DMS153 treated with DMSO at 0.1 percent for 48 hours (cell line): ENCODE measurements at regions not wholly inside any gene's neighbourhood (a gene's known extent, or its start where the extent isn't known, plus 50 kb on each side); places are given as distances from the start of the nearest gene placed in this dataset.
A peak's percentile ranks its signal among the peaks of the same experiment; 100 is the strongest.
"Not testable (repeated sequence)": the region's sequence is repeated elsewhere in the genome, so short reads cannot be mapped to it uniquely, and the experiment has no call there.

Source experiments
- DNase-seq: peaks from one replicate; lab custom pipeline; 2025; ENCODE audit not compliant: unreplicated experiment; lab: John Stamatoyannopoulos, UW

DNA sequence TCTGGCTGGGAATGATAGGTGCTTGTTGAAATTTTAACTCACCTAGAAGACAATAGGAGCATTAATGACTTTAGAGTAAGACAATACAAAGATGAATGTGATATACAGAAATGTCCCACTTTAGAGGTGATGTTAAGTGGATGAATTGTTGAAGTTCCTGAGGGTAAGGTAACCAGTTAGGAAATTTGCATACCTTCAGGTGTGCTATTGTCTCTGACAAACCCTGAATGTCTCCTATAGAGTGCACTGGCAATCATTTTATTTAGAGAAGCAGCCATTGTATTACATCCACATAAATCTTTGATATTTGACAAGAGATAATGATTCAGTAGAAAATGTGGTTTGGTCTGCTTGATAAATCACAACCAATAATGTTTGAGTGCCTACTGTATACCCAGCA is 228.5 kb downstream of the RNF144A start:
- DNase-seq = no peak

DNA sequence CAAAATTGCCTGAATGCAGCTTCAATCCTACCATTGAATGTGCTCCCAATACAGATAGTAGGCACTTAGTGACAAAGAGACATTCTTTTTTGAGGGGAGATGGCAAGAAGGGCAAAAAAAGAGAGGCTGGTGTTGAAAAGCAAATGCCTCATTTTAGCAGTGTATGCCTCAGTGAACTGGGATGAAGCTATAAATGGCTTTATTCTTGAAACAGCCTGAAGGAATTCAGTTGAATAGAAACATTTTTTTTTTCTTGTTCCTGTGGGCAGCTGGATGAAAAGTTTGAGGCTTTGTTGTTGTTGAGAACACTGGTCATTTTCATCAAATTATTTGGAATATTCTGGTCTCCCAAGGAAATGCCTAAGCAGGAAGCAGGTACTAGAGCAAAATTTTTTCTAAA is 228.9 kb downstream of the RNF144A start:
- no peak for DNase-seq

DNA sequence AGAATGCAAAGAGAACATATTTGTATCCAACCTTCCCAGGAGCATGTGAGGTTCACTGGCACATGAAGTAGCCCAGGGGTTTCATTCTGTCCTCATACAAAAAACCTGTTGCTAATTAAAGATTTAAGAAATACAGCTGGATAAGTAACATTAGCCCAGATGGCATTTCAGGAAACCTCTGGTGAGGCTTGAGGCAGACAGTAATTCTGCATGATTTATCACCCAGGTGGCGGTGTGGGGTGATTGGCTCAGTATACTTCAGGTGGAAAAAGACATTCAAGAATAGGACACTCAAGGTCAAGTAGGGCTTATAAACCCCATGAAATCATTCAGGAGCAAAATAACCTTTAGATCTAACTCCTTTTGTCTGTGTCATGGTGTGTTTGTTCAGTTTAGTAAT is 237.4 kb downstream of the RNF144A start:
- DNase-seq = no peak

DNA sequence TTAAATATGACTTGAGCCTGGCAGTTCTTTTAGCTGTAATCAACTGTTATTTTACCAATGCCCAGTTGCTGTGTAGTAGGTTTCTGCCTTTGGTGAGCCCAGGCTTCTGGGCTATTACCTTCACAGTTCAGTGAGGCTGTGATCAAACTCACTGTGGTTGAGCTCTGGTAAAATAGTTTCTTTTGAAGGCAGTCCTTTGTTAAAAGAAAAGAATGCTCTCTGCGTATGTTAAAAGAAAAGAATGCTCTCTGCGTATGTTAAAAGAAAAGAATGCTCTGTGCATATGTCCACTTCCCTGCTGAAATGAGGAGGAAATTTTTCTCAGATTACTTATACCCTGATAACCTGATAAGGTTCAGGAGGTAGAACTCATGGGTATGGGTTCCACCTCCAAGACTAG is 244.3 kb downstream of the RNF144A start:
- no peak for DNase-seq

DNA sequence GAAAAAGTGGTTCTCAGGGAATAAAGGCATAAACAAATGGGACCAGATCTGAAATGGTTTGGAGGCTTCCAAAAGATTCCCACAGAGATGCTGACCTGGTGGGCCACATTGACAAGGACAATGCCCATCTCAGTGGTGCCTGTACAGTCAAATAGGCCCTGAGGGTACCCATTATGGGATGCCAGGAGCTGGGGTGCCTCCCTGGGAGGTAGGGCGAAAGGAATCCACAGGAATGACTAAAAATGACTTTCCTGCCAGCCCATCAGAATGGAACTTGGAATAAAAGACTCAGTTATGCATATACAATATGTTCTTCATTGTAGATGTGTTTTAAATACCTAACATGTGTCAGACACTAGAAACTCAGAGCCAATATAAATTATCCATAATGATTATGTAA is 248.5 kb downstream of the RNF144A start:
- no peak for DNase-seq

DNA sequence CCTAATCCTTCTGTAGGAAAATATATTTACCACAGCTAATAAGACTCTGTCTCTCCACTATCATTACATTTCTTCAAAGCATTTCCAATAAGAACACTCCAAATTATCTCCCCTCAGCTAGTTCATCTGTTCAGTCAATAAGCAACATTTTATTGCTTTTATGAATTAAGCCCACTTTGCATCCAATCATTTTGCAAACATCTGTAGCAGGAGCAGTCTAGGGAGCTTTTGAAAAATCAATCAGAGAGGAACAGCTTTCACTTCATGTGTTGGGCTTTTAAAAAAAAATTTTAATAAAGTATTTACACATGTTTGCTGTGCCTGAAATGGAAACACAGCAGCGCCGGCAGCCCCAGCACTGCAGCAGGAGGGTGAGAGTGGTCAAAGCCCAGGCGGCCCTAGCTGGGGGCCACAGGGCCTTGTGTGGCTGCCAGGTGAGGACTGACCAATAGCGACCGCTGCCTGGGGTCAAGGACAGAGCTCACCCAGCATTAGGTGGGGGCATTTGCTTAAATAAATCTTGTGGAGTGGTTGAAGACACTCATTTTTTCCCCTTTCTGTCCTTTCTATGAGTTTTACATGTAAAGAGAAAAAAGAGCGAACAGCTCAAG is 250.7 kb downstream of the RNF144A start:
- no peak for DNase-seq

DNA sequence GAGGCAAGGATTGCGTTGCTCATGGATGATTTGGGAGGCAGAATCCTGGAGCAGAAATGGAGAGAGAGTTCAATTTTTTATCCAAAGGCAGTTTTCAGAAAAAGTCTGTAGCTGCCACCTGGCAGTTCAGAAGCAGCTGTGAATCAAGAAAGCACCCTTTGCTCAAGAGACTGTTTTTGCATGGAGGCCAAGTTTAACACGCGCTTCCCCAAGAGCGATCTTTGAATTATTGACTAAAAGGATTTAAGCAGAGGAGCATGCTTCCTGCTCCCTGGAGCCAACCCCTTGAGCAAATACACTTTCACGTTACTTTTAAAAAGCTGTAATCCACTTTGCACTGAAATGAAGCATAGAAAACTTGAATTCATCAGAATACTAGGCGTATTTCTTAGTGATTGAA is 252.4 kb downstream of the RNF144A start:
- DNase-seq = no peak

DNA sequence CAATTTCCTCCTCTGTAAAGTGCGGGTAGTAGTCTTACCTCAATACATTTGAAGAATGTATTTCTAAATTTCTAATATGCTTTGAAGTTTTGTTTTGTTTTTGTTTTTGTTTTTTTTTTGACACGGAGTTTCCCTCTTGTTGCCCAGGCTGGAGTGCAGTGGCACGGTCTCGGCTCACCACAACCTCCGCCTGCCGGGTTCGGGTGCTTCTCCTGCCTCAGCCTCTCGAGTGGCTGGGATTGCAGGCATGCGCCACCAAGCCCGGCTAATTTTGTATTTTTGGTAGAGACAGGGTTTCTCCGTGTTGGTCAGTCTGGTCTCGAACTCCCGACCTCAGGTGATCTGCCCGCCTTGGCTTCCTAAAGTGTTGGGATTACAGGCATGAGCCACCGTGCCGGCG is 261.8 kb downstream of the RNF144A start:
- DNase-seq = not testable (repeated sequence)

DNA sequence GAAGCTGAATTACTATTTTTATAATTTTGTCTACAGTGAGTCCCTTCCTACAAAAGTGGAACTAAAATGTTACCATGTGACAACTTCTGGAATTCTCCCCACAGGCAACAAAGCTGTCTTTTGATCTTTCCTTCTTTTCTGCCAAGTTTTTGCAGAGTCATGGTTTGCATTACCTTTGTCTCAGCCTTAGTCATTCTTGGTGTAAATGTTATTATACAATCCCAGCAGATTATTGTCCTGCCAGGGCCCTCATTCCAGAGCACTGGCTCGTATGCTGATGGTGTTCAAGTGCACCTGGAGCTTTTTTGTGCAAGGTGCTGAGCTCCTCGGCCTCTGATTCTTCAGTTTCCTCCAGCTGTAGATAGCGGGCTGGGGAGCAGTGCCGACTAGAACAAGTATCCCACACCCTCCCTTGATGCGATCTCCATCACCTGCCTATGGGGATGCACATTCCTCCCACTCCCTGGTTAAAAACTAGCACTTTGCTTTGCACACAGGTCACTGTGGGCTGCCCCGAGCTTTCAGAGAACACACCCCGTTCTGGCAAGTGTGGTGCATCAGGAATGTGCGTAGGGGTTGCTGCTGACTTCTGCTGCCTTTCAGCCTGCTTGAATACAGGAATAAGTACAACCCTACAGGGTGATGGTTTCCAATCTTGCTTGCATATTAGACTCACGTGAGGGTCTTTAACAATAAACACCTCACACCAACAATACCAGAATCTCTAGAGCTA is 263.6 kb downstream of the RNF144A start:
- no peak for DNase-seq

DNA sequence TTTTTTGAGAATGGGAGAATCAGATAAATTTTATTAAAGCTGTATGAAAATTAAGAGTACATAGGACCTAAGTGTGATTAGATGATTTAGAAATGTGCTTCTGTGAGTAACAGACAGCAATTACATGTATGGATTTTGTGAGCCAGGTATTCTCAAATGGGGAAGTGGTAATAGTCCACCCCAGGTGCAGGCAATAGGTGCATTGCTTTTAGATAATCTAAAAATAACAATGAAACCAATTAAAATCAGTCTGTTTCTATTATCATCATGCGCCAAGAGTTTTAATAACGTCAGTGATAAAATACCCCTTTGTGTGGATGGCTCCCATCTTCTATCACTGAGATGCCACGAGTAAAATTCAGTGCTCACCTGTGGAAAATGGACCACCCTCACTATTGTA is 265.3 kb downstream of the RNF144A start:
- no peak for DNase-seq

DNA sequence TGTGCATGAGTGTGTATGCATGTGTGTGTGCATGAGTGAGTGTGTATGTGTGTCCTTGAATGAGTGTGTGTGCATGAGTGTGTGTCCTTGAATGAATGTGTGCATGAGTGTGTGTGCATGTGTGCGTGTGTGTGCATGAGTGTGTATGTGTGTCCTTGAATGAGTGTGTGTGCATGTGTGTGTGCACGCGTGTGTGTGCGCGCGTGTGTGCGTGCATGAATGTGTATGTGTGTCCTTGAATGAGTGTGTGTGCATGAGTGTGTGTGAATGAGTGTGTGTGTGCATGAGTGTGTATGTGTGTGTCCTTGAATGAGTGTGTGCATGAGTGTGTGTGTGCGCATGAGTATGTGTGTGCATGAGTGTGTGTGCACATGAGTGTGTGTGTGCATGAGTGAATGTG is 271.9 kb downstream of the RNF144A start:
- DNase-seq = no peak

DNA sequence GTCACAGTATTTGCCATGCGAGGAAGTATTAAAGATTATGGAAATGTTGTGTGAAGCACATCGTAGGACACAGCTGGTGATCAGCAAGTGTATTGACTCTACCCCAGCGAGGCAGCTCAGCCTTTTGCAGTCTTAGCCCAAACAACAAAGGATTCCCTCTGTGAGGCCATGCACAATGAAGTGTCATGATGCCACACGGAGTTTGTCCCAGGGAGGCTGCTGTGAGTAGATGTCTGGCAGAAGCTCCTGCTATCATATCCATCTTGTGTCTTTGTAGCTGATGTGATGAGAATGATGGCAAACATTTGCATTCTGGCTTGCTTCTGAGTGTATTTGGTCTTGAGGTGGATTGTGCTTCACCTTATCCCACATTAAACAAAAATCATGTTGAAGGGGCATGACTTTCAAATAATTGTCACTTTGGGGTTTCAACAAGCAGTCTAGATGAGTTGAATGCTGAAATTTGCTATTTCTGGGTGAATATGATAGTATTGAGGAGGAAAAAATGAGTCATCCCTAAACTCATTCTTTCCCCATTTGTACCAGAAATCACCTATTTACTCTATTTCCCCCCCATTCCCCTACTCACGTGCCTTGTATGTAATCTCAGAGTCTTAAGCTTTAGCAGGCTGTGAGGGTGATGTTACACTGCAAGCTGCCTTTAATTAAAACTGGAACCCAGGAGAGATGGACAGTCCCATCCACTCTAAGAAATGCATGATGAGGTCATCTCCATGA is 273.5 kb downstream of the RNF144A start:
- no peak for DNase-seq

DNA sequence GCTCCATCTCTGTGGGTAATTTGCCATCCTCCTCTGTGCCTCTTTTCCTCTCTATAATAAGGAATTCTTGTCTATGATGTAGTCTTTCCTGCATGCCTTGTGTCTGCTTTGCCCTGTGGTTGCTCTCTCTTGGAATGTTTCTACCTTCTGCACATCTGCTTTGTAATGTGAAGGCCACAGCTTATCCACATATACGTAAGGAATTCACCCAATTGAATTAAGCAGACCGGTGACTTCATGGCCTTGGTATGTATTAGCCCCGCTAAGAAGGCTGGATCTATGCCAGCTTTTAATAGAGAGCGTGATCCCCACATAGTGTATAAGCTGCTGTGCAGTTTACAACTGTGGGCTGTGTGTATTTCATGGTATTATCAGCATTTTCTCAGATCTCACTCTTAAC is 274.7 kb downstream of the RNF144A start:
- DNase-seq = no peak

DNA sequence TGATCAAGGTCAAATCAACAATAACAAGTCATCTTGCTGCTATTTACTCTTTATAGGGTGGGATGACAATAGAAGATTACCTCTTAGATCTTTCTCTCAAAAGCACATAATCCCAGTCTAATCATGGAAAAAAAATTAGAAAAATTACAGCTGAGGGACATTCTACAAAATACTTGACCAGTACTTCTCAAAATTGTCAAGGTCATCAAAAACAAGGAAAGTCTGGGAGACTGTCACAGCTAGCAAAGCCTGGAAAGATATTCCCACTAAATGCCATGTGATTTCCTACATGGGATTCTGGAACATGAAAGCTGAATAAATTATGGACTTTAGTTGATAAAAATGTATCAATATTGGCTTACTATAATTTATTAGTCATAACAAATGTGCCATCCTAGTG is 276.2 kb downstream of the RNF144A start:
- DNase-seq = no peak

DNA sequence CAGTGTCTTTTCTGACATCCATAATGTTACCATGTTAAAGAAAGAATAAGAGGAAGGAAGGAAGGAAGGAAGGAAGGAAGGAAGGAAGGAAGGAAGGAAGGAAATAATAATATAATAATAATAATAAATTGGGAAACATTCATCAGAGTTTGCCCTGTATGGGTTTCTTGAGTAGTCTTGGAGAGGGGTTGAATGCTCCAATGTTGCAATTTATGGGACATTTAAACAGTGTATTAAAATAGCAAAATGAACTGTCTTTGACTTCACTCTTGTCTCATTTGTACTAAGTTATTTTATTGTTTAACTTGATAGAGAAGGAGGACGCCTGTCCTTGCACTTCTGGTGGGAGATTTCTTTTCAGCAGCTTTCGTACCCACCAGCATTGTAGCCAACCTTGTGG is 277.7 kb downstream of the RNF144A start:
- no peak for DNase-seq

DNA sequence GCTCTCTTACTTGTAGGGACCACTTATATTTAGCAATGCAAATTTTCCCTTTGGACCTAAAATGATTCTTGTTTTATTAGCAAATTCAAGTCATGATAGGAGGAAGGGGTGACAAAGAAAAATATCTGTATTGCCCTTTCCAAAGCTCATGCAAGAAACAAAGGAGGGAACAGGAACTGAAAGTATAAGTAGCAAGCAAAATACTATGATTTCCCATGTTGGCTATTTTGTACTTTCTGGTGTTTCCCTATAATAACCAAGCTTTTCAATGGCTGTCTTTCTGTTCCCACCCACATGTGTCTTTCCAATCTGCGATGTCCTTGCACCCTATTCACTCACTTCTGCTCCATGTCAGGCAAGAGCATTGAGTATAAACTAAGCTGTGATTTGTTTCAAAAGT is 279.7 kb downstream of the RNF144A start:
- DNase-seq = no peak

DNA sequence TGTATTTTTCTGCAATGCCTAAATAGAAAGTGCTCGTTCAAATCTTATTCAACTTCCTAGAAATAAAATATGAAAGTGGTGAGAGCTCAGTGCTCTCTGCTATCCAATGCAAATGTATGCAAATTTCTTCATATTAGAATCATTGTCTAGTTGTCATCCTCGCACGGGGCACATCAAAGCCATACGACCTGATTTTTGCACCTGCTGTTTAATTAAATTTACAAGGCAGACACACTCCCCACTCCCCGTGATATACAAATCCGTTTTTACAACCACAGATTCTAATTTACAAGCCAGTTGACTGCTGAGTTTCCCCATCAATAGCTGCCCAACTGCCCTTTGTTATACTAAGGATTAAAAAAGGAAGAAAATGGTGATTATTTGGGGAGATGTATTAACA is 284.6 kb downstream of the RNF144A start:
- DNase-seq = no peak

DNA sequence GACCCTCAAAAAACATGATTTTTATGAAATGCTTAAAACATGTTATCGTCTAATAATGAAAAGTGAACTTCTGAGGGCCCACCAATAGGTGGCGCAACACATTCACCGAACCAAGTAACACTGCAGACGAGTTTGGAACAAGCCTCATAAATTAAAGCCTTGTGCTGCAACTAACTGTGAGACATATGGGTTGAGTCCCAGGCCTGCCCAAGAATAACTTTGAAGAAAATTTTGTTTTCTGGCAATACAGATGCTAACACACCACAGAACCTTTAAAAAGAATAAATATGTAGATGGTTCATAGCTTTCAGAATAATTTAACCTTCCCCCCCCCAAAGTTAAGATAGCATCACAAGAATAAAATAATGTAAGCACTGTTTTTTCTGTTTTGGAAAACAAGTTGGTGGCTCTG is 285.9 kb downstream of the RNF144A start:
- DNase-seq = peak; percentile 48

DNA sequence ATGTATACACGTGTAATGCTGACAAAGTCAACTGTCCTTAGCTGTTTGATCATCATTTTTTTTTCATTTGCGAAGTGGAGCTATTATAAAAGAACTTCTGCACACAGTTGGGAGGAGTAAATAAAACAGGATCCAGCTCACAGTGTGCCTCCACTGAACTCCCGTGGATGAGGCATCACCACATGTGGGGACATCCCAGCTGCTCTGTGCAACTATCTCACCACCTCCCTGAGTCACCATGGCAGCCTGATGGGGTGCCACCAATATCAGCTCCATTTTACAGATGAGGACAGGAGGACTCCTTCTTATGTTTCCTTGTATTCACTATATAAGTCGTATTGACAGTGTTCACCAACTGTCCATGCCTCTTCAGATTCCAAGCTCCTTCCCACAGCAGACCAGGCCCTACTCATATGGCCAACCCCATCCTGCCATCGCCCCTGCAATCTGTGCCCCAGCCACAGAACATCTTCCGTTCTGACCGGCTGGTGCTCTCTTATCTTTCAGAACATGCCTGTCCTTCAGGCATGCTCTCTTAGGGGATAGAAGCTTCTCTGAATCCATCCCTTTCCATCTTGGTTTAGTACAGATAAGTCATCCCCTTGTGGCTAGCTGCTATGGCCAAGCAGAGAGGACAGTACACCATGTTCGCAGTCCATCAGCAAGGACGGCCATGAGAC is 288.1 kb downstream of the RNF144A start:
- DNase-seq = no peak

DNA sequence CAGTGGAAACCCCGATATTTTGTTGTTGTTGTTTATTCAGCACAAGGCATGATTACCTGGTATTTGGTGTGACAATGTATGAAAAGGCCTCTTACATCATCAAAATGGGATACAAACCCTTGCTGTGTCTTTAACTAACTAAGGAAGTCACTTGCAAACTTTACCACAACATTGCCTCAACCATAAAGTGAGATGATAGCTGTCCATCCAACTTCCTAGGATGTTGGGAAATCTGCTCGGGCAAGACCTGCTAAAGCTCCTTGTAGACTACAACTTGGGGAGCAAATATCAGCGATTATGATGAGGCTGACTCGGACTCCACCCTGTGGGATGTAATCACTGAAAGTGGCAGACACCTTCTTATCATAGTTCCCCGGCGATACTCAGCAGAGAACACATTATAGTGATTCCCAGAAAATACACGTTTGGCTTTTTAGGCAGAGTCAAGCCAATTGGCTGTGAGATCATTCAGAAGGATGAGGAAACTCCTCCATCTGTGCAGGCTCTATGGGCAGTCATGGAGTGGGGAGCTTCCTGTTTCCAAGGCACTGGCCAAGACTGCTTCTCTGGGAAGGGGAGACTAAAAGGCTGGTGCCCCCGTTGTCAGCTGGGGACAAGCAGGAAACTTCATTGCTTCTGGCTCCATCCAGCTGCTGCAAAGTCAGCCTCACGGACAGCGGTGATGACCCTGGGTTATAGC is 289.0 kb downstream of the RNF144A start:
- no peak for DNase-seq

DNA sequence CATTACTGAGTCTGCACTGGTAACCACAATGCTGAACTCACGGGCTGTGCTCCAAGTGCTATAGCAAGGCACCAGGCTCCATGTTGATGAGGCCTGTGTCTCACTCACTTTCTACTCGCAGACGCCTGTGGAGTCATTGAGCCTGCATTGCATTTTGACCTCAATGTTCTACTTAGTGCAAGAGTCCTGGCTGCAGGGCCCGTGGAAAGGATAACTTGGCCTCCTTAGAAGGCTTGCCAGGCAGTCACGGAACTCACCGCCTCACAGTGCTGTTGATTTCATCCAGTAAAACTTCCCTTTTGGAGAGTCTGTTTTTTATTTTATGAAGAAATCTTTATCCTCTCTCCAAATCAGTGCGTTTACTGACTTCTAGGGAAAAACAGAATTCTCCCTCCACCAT is 290.4 kb downstream of the RNF144A start:
- no peak for DNase-seq
